IMR-90 (cell line): ENCODE measurements at regions not wholly inside any gene's neighbourhood (a gene's known extent, or its start where the extent isn't known, plus 50 kb on each side); places are given as distances from the start of the nearest gene placed in this dataset.

Source experiments
- CTCF ChIP-seq: conservative IDR thresholded peaks from 2 replicates; pipeline ENCODE4 v1.5.1; 2012; ENCODE audit warnings: mild to moderate bottlenecking, low read depth, low read length, improper control_type of control experiment
- POLR2A ChIP-seq: IDR thresholded peaks from 2 replicates; pipeline ENCODE4 v1.6.1; 2012; ENCODE audit warnings: mild to moderate bottlenecking, low read depth, low read length
- USF2 ChIP-seq: fragments of 150-350 bp; IDR thresholded peaks from 2 replicates; pipeline ENCODE4 v1.6.1; 2017; ENCODE audit warnings: mild to moderate bottlenecking, antibody characterized with exemption, low read length, low read depth
- TF ChIP-seq, protein P1 (sequence below): fragments of 150-350 bp; IDR thresholded peaks from 2 replicates; pipeline ENCODE4 v1.6.1; 2016; ENCODE audit warnings: low read depth, mild to moderate bottlenecking, low read length, moderate library complexity, borderline replicate concordance

DNA sequence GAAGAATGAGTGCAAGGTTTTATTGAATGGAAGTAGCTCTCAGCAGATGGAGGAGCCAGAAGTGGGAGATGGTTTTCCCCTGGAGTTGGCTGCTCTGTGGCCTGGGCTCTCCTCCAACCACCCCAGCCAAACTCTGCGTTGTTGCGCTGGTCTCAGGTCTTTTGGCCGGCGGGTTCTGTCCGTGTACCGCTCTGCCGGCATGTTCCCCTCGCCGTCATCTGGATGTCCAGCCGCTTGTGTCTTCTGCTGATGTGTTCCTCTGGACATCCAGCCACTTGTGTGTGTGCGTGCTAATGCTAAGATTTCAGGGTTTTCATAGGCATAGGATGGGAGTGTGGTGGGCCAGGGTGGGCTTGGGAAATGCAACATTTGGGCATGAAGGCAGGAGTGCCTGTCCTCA, 1311.3 kb upstream of the TMEFF2 start:
- TF ChIP-seq CTCF (no peak), POLR2A (no peak), USF2 (no peak)
- TF ChIP-seq, protein P1, sequence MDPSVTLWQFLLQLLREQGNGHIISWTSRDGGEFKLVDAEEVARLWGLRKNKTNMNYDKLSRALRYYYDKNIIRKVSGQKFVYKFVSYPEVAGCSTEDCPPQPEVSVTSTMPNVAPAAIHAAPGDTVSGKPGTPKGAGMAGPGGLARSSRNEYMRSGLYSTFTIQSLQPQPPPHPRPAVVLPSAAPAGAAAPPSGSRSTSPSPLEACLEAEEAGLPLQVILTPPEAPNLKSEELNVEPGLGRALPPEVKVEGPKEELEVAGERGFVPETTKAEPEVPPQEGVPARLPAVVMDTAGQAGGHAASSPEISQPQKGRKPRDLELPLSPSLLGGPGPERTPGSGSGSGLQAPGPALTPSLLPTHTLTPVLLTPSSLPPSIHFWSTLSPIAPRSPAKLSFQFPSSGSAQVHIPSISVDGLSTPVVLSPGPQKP, result no peak
